ENCODE measurements at regions not wholly inside any gene's neighbourhood (a gene's known extent, or its start where the extent isn't known, plus 50 kb on each side); places are given as distances from the start of the nearest gene placed in this dataset.
"Not testable (repeated sequence)": the region's sequence is repeated elsewhere in the genome, so short reads cannot be mapped to it uniquely, and the experiment has no call there.

DNA sequence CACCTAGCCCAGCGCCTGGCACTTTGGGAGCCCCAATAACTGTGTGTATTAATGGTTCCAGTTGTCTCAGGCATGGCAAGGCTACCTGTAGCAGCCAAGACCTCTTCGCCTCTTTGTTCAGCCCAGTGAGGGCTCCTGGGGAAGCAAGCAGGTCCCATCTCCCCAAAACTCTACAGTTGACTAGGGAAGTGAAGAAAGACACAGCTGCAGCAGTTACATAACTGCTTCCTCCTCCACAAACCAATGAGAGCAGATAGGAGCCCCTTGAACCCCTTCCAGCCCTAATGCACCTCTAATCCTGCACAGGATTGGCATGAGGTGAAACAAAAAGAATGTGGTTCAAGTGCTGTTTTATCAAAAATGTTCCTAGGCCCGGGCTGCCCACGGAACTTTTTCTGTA lies 100.5 kb downstream of the SYF2 start:
- DNase-seq = no peak

- no peak for DNase-seq
Measured at GRCh38 chr1:25130895-25131294, 101.4 kb downstream of the SYF2 start.

DNA sequence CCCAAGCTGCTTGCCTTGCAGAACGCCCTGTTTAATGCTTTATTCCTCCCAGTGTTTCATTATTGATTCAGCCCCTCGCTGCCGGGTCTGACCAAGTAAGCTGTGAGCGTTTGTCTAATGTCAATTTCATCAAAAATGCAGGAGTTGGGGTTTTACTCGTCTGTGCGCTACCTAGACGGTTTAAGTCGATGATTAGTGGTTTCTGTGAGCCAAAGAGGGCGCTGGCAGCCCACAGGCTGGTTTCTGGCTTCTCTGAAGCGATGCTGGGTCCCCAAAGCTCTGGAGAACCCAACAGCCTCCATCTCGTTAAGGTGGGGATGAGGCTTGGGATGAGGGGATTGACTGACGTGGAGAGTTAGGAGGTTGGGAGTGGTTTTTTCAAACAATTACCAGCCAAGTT lies 102.9 kb downstream of the SYF2 start:
- no peak for DNase-seq

DNA sequence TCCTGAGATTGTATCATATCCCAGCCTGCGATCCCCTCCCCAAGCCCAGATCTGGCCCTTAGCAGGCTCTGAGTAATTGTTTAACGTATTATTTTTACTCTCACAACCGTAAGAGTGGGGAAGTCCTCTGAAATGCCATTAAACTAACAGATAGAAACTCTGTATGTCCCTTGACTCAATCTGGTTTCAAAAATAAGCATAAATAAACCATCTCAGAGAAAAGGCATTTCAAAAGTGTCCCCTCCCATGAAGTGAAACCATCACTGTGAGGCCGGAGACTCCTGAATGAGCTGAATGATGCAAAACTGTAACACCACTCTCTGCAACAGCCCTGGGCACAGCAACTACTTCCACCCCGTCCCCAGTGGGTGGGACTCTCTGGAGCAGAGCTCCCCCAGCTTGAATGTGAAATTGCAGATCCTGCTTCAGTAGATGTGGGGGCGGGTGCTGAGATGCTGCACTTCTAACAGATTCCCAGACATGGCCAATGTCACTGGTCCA lies 104.1 kb downstream of the SYF2 start:
- no peak for DNase-seq

DNA sequence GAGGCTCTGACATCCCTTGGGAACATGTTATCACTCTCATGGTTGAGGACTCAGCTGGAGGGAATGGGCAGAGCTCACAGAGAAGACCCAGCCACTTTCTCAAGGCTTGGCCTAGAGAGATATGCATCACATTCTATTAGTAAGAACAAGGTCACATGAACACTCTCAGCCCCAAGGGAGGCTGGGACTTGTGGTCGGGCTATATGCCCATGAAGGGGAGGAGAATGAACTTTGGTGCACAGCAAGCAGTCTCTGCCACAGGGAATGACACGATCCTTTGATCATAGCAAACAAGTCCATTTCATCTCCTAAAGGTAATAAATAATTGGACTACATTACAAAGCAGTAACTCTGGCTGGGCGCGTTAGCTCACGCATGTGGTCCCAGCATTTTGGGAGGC lies 105.7 kb downstream of the SYF2 start:
- DNase-seq = no peak

GRCh38 chr1:25123551-25123950 lies 108.8 kb downstream of the SYF2 start:
- no peak for DNase-seq

- DNase-seq = no peak
Measured at GRCh38 chr1:25122747-25123146, 109.6 kb downstream of the SYF2 start.

- DNase-seq = no peak
Measured at GRCh38 chr1:25120281-25120680, 112.0 kb downstream of the SYF2 start.

DNA sequence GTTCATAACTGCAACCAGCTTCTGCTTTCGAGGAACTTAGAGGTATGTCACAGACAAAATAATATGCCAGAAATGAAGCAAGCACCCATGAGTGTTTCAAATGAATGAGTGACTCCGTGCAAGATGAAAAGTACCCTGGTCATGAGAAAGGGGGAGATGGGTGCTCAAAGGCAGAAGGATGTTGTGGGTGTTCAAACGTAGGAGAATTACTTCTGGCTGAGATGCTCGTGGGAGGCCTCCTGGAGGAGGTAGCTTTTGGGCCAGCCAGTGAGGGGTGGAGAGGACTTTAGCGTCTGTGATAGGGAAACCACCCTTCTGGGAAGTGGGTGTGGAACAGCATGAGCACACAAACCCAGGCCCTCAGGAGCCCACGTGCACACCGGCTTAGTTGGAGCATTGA lies 113.8 kb downstream of the SYF2 start:
- no peak for DNase-seq

GRCh38 chr1:25117233-25117823 lies 115.0 kb downstream of the SYF2 start:
- DNase-seq = no peak

GRCh38 chr1:25116832-25117231 lies 115.5 kb downstream of the SYF2 start:
- no peak for DNase-seq

GRCh38 chr1:25116117-25116516 lies 116.2 kb downstream of the SYF2 start:
- DNase-seq = not testable (repeated sequence)

- DNase-seq = no peak
Measured at GRCh38 chr1:25113731-25114130, 118.6 kb downstream of the SYF2 start.

- no peak for DNase-seq
Measured at GRCh38 chr1:25113086-25113485, 119.2 kb downstream of the SYF2 start.

GRCh38 chr1:25112400-25112799 lies 119.9 kb downstream of the SYF2 start:
- no peak for DNase-seq

DNA sequence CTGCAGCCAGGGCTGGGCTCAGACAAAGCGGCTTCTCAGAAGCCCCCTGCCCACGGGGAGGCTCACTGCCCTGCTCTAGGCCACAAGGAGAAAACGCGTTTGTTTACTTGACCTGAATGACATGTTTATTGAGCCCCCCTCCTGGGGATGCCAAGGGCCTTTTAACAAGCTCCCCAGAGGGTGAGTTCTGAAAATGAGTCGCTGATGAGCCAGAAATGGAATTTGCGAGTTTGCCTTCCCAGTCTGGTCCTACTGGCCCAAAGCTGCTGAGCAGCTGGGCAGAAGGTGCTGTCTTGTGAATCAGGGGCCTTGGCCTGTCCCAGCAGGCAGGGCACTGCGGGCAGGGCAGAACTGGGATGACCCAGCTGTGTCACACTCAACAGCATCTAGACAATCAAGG lies 120.6 kb downstream of the SYF2 start:
- no peak for DNase-seq

GRCh38 chr1:25110485-25110884 lies 121.8 kb downstream of the SYF2 start:
- DNase-seq = no peak

- no peak for DNase-seq
Measured at GRCh38 chr1:25110036-25110435, 122.3 kb downstream of the SYF2 start.

- no peak for DNase-seq
Measured at GRCh38 chr1:25109531-25109951, 122.8 kb downstream of the SYF2 start.

GRCh38 chr1:25107643-25108010 lies 124.7 kb downstream of the SYF2 start:
- no peak for DNase-seq

- DNase-seq = no peak
Measured at GRCh38 chr1:25106976-25107642, 125.2 kb downstream of the SYF2 start.

DNA sequence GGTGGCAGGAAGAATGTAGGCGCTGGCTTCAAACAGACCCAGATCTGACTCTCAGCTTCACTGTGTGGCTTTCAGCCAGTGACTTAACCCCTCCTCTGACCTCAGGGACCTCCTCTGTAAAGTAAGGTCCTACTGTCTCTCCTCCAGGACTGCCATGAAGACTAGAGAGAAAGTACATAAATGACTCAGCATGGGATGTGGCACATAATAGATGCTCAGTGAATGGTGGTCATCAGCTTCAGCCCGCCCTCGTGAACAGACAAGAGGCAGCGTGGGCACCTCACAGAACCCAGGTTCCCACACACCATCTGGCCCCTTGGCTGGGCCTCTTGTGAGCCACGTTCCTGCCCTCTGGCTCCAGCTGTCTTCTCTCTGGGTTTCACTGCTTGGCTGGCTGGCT lies 126.0 kb downstream of the SYF2 start:
- no peak for DNase-seq

GRCh38 chr1:25105836-25106235 lies 126.5 kb downstream of the SYF2 start:
- DNase-seq = no peak

GRCh38 chr1:25104932-25105561 lies 127.3 kb downstream of the SYF2 start:
- DNase-seq = no peak

Measured in left hindlimb (tissue), 1 donor.